Suprapubic skin (tissue), 3 donors: ENCODE measurements at regions not wholly inside any gene's neighbourhood (a gene's known extent, or its start where the extent isn't known, plus 50 kb on each side); places are given as distances from the start of the nearest gene placed in this dataset.

ENCODE experiments used
- CTCF ChIP-seq, 2 donors: fragments of 200-600 bp in 1 of 2; fragments of 450-650 bp in 1 of 2; sonication (generic) in 1 of 2; IDR thresholded peaks; one replicate each; pipeline ENCODE4 v1.5.1; 2016 to 2019; ENCODE audit warnings: antibody characterized with exemption in 2 of 2, mild to moderate bottlenecking in 1 of 2, moderate library complexity in 1 of 2
- EP300 ChIP-seq: sonication (generic); formaldehyde crosslinking; IDR thresholded peaks from one replicate; pipeline ENCODE4 v1.6.1; 2017; ENCODE audit warnings: antibody characterized with exemption

GRCh38 chr1:169041366-169041765 lies 65.1 kb upstream of the ATP1B1 start:
- TF ChIP-seq EP300 (no peak), CTCF (IDR thresholded peaks at IDR 0.05) (no peak)
